Uterus (tissue), 2 donors: ENCODE measurements at regions not wholly inside any gene's neighbourhood (a gene's known extent, or its start where the extent isn't known, plus 50 kb on each side); places are given as distances from the start of the nearest gene placed in this dataset.

Experiments
- CTCF ChIP-seq, 4 experiments: fragments of 200-600 bp in 2 of 4; fragments of 450-650 bp in 2 of 4; sonication (generic) in 2 of 4; IDR thresholded peaks; one replicate each; pipeline ENCODE4 v1.5.1; 2016 to 2019; ENCODE audit warnings: antibody characterized with exemption in 4 of 4, mild to moderate bottlenecking in 2 of 4, moderate library complexity in 1 of 4
- POLR2A ChIP-seq, 2 donors: fragments of 450-650 bp; IDR thresholded peaks; one replicate each; pipeline ENCODE4 v1.6.1; 2016; ENCODE audit warnings: antibody characterized with exemption in 2 of 2, mild to moderate bottlenecking in 1 of 2, moderate library complexity in 1 of 2

GRCh38 chr6:48959251-48960060 is 503.6 kb downstream of the MMUT start:
- no peak for TF ChIP-seq CTCF (IDR thresholded peaks at IDR 0.05)
- no peak for TF ChIP-seq POLR2A (IDR thresholded peaks at IDR 0.05)
